GM21723 (cell line): ENCODE measurements at regions not wholly inside any gene's neighbourhood (a gene's known extent, or its start where the extent isn't known, plus 50 kb on each side); places are given as distances from the start of the nearest gene placed in this dataset.

Experiments
- ATAC-seq: cut with Tn5 transposase; IDR thresholded peaks from one replicate; pipeline ENCODE4 v1.9.1; 2021; ENCODE audit warnings: mild to moderate bottlenecking, moderate library complexity; ENCODE audit not compliant: unreplicated experiment

DNA sequence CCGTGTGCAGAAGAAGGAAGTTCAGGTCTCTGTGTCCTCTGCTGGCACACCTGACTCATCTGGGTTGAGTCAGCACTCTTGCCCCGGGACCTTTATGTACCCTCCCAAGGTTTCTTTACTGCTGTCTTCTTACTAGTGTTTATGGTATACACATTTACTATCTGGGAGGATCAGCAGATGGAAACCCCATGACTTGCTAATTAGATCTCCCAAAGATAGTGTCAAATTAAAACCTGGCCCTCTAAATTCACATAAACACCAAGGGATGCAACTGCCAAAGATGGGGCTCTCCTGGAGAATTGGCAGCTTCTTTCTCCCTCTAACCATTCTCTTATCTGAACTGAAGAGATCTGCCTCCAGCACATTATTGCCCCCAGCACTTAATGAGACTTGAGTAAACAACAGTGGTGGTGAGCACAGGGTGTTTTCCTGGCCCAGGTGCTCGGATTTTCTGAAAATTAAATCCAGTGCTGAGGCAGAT is 718.1 kb upstream of the SOX9 start:
- no peak for ATAC-seq

DNA sequence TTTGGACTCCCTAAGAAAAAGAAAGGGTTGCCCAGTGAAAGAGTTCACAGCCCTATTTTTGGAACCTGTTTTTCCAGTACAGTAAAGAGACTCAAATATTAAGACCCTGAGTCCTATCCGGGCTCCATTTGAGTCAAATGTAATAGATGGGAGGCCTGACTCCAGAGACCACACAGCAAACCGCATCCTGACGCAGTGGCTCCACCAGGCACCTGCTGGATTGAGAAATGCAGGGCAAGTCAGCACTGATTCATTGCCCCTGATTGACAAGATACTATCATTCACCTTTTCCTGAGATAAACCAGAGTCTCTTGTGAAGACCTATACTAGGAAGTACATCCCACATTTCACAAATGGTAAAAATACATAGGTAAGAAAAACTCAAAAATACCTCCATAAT is 715.7 kb upstream of the SOX9 start:
- no peak for ATAC-seq

DNA sequence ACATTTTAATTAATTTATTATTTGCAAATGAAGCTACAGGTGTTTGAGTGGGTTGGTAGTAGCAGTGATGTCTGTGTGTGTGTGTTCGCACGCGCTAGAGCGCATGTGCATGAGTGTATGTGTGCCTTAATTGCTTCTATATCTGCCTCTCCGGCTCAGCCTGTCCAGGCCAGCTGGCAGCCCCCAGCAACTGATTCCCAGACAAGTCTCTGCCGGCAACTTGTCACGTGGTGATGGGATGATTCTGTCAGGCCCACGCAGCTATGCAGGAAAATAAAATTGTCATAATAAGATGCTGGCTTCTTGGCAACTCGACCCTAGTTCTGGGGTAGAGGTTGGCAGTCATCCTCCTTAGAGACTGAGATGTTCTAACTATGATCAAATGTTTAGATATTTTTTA is 712.8 kb upstream of the SOX9 start:
- ATAC-seq: no peak

GRCh38 chr17:71409137-71409536 is 711.7 kb upstream of the SOX9 start:
- no peak for ATAC-seq

- no peak for ATAC-seq
Measured at GRCh38 chr17:71409712-71410111, 711.1 kb upstream of the SOX9 start.

GRCh38 chr17:71412803-71413202 is 708.0 kb upstream of the SOX9 start:
- ATAC-seq: no peak

DNA sequence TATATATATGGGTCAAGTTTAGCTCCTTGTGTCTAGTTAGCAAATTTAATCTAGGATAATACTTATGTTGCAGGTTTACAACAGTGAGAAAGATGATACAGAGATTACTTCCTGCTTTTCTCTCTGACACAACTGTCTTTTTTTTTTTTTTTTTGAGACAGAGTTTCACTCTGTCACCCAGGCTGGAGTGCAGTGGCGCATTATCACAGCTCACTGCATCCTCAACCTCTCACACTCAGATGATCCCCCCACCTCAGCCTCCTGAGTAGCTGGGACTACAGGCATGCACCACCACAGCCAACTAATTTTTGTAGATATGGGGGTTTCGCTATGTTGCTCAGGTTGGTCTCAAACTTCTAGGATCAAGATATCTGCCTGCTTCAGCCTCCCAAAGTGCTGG is 706.9 kb upstream of the SOX9 start:
- ATAC-seq: no peak

- ATAC-seq: no peak
Measured at GRCh38 chr17:71417142-71417541, 703.7 kb upstream of the SOX9 start.

DNA sequence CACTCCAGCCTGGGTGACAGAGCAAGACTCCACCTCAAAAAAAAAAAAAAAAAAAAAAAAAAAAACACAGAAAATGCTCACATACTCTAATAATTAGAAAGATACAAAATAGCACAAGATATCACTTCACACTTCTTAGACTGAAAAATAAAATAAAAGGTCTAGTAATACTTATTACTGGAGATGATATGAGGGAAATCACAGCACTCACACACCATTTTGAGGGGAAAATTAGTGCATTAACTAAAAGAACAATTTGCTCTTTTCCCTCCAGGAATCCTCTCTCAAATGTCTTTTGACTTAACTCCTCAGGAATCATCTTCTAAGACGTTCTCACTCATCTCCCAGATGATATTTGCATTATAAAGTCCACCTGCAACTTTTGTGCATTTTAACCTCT is 697.9 kb upstream of the SOX9 start:
- no peak for ATAC-seq

GRCh38 chr17:71423871-71424546 is 696.8 kb upstream of the SOX9 start:
- no peak for ATAC-seq

- no peak for ATAC-seq
Measured at GRCh38 chr17:71427801-71428200, 693.0 kb upstream of the SOX9 start.

DNA sequence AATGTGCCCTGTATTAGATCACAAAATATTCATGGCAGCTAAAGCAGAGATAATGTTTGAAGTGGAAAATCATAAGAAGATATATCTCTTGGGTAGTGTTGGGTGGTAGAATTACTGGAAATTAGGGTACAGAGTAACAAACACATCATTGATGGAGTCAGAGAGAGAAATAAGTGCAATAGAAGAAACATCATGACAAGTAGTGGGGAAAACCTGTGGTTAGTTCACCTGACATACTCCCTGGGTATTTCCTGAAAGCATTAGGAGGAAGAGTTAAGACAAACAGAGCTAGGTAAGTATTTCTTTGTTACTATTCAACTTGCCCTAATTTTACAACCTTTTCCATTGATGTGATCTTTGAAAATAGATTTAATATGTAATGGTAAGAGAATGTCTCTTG is 691.9 kb upstream of the SOX9 start:
- ATAC-seq: no peak

DNA sequence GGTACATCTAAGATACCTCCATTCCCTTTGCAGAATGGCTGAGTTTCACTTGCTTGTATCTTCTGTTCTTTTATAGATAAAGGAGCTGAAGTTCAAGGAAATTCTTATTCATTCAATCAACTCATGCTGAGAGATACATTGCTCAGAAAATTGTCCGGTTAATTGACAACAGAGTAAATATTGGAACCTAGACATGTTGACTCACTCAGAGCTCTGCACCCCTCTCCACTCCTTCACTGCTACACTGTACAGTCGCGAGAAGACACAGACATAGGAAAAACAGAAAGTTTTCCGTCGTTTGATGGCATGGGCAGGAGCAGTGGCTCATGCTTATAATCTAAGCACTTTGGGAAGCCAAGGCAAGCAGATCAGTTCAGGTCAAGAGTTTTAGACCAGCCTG is 690.5 kb upstream of the SOX9 start:
- ATAC-seq: no peak

DNA sequence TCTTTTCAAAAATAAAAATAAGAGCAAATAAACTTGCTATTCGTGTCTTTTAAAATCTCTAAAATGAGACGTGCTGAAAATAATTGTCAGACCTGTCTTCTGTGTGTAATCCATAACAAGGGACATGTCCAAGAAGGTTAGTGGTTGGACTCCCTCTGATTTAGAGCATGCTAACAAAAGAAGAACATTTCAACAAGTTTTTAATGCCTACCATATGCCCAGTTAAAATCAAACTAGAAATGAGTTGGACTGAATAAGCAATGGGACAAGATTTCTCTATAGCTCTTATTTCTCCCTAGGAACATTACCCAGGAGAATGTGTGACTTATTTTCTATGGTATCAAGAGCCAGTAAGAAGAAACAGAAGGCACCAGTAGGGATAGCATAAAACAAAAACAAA is 689.7 kb upstream of the SOX9 start:
- no peak for ATAC-seq

- no peak for ATAC-seq
Measured at GRCh38 chr17:71432378-71433315, 688.2 kb upstream of the SOX9 start.

DNA sequence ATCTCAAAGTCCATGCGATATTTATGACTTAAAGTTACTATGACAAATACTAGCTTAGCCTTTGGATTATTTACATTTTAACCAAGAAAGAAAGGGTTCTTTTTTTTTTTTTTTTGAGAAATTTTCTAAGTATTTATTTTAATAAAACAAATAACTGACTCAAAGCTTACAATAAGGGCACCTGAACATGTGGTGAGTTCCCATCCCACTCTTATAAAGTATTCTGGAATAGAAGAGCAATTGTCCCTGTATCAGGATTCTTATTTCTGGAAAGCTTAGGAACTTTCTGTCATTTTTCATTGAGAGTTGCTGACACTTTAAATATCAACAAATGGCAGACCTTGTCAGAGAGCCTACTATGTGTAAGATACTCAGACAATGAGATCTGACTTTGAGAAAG is 686.1 kb upstream of the SOX9 start:
- no peak for ATAC-seq

- ATAC-seq: no peak
Measured at GRCh38 chr17:71436479-71436878, 684.3 kb upstream of the SOX9 start.

DNA sequence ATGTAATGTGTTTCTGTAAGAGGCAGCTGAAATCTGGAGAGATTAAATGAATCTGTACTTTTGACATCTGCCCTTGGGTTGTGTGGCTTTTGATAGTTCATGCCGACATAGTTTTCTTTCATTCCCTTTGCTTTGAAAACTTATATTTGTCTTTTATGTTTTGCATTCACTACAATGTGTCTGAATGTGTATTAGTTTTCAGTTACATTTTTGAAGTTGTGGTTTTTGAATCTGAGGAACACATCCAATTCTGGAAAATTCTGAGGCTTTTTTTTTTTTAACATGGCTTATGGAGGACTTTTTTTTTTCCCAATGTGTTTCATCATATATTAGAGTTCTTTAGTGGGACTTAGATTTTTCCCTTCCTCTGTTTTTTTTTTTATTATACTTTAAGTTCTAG is 683.7 kb upstream of the SOX9 start:
- ATAC-seq: no peak

- no peak for ATAC-seq
Measured at GRCh38 chr17:71438631-71439146, 682.1 kb upstream of the SOX9 start.

DNA sequence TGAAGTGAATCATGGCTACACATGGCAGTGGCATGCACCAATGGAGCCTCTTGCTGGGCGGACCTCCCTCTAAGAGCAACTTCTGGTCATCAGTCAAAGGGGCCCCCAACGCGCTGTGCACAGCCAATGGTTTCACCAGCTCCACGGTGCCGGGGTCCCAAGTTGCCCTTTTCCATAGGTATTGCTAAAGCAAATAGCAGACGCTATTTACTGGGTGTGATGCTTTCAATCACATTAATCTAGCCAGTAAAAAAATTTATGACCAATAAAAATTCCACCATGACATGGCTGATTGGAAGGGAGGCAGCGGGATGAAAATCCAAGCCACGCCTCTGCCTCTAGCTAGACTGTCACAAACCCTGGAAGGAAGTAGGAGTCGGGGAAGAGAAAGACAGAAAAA is 680.3 kb upstream of the SOX9 start:
- no peak for ATAC-seq

DNA sequence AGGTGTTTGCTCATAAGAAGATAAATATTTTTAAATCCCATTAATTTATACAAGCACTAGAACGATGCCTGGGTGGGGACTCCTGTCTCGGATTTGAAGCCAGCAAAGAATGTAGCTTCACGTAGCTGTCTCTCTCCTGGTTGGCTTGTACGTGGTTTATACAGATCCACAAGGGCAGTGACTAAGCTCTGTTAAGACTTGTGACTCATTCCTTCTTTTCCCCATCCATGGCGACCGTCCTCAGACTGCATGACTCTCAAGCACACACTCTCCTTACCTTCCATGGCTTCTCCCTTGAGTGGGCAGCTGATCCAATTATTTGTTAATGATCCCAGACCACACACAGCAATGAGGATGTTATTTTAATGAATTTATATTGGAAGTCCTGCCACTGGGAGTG is 679.7 kb upstream of the SOX9 start:
- ATAC-seq: no peak

GRCh38 chr17:71444078-71444477 is 676.7 kb upstream of the SOX9 start:
- no peak for ATAC-seq
